ENCODE measurements at regions not wholly inside any gene's neighbourhood (a gene's known extent, or its start where the extent isn't known, plus 50 kb on each side); places are given as distances from the start of the nearest gene placed in this dataset. TPM values are rescaled to one million over a fixed set of nuclear protein-coding genes. Genes with fewer than 3 reads are reported as not detected.

Small RNAs in the stretch of these regions (small RNA-seq; reads per million reads assigned to genes)
- gene AC093534.1 = not detected
- not detected for gene RNU7-34P

All from GM12878 (cell line).